ENCODE measurements at regions not wholly inside any gene's neighbourhood (a gene's known extent, or its start where the extent isn't known, plus 50 kb on each side); places are given as distances from the start of the nearest gene placed in this dataset.
A peak's percentile ranks its signal among the peaks of the same experiment; 100 is the strongest.

DNA sequence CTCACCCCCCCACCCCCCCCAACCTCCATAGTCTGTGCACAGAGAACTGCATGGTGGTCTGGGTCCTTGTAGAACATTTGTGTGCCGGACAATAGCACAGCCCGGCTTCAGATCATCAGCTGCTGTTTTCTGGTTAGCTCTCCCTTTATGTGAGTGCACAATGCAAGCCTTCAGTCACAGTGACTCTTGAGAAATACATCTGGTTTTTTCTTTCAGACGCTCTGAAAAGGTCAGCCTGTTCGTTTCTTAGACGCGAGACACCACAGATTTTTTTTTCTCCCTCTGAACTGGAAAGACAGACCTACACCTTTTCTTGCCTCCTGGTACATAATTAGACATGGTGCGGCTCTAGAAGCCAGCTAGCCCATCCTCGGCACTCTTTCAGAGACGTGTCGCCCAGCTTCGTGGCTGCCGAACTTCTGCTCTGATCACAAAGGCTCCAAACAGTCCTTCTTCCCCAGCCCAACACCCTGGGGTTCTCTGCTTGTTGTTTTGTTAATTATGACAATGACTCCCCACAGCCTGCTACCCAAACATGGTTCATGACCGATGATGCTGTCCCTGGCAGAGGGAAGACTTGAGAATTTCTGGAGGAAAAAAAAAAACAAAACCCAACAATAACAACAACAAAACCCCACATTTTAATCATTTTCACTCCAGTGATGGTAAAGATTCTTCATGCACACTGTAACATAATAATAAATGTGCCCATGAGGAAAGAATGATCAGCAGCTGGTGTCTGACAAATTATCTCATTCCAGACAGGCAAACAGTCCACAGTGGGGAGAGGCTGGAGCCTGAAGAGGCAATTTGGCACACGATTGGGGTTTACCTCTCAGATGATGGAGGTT, 241.4 kb upstream of the ZNF462 start:
- DNase-seq: no peak

- peak; percentile 44 to 84 for DNase-seq
These were observed 240.8 kb upstream of the ZNF462 start for GRCh38 chr9:106622164-106622487.

GRCh38 chr9:106623558-106623957, 239.4 kb upstream of the ZNF462 start:
- no peak for DNase-seq

DNA sequence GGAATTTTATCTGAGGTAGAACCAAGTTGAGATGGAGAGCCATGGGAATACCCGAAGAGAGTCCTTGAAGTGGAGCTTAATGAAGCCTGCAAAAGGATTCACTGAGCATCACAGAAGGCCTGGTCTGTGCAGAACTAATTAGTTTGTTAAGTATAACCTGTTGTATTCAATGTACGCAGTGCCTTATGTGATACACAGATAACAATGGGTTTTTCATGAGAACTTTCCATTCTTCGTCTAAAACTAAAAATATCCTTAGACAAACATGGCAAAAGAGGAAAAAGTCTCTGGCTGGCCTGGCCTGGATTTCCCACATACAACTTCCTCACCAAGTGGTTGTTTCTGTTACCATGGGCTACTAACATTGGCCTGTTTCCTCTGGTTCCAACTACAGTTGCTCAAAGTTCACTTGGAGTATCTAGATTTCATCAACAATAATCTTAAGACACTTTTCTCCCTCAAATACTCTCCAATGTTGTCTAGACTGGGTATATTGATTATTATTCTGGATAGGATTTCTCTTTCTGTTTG, 237.6 kb upstream of the ZNF462 start:
- no peak for DNase-seq

DNA sequence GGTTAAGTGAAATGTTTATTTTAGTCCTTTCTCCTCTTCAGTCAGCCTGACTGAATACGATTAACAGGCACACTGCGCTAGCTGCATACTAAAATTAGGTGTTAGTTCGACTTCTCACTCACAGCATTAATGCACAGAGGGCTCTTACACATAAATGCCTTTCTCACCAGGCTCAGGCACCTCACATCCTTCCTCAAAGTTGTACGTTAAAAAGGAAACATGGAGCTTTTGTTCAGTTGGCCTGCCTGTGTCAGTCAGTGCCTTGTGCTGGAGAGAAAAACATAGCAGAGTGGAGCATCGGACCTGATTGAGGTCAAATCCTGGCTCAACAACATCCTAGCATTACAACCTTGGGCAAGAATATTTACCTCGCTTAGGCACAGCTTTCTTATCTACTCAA, 236.0 kb upstream of the ZNF462 start:
- DNase-seq: no peak

- DNase-seq: no peak
These were observed 230.3 kb upstream of the ZNF462 start for GRCh38 chr9:106632621-106633020.

DNA sequence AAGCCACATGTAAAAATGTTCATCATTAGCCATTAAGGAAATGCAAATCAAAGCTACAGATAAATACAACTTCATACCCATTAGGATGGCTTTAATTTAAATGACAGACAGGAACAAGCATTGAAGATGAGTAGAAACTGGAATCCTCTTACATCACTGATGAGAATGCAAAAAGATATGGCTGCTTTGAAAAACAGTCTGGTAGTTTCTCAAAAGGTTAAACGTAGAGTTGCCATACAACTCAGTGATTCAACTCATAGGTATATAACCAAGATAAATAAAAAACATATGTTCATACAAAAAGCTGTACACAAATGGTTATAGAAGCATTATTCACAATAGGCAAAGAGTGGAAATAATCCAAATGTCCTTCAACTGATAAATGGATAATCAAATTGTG, 228.8 kb upstream of the ZNF462 start:
- DNase-seq: no peak

- no peak for DNase-seq
These were observed 228.3 kb upstream of the ZNF462 start for GRCh38 chr9:106634641-106635040.

GRCh38 chr9:106637486-106637885, 225.5 kb upstream of the ZNF462 start:
- no peak for DNase-seq

DNA sequence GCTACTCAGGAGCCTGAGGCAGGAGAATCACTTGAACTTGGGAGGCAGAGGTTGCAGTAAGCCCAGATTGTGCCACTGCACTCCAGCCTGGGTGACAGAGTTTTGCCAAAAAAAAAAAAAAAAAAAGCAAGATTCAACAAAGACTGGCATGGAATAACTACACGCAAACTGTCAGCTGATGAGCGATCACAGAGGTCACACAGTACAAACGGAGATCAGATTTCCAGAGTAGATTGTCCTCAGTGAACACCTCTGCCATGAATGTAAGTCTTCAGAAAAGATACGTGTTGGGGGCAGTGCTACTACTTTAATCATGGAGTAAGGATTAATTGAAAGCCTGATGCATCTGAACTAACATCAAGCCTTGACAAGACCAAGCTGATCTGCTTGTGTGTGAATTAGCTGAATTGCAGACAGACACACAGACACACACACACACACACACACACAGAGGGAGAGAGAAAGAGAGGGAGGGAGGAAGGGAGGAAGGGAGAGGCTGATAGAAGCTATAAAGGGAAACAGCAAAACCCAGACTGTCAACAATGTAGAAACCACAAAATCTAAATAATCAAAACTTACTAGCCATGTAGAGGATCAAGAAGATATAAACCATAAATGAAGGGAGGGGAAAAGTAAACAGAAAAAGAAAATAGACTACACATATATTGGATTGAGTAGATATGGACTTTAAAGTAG, 222.9 kb upstream of the ZNF462 start:
- DNase-seq: no peak

- no peak for DNase-seq
These were observed 219.6 kb upstream of the ZNF462 start for GRCh38 chr9:106643211-106643930.

DNA sequence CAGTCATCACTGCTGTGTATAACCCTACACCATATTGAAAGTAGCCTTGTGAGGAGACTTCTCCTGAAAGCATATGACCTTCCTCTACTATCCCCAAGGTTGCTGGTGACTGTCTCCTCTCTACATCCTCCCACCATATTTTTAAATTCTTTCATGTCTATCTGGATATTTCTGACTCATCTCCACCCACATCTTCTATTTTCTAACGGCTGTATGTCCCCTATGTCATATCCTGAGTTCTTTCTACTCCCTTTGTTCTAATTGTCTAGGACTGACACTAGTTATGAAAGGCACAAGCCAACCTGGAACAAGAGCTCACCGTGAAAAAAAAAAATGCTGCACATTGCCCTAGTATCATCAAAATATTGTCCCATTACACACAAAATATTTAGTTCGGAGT, 218.3 kb upstream of the ZNF462 start:
- DNase-seq: no peak

- no peak for DNase-seq
These were observed 214.2 kb upstream of the ZNF462 start for GRCh38 chr9:106648799-106649198.

GRCh38 chr9:106649664-106650063, 213.3 kb upstream of the ZNF462 start:
- DNase-seq: no peak

- DNase-seq: peak in 1 of 2 experiments; percentile 23
These were observed 209.8 kb upstream of the ZNF462 start for GRCh38 chr9:106653213-106653612.

DNA sequence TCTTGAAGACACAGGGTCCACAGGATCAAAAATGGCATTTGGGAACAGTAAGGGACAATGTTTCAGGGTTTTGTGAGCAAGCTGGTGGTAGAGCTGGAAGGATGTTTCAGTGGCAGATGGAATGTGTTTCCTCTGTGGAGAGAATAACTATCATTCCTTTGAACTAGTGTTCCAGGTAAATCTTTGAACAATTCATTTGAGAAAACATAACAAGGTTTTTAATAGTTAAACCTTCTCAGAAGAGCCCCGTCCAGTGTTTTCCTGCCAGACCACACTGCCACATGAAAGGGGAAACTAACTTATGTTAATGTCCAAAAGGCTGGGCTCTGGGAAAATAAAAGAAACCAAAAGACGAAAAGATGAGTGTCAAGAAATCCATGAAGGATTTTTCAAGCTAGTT, 207.0 kb upstream of the ZNF462 start:
- no peak for DNase-seq

GRCh38 chr9:106657926-106658325, 205.0 kb upstream of the ZNF462 start:
- DNase-seq: no peak

GRCh38 chr9:106668534-106668933, 194.4 kb upstream of the ZNF462 start:
- DNase-seq: no peak

- DNase-seq: no peak
These were observed 193.1 kb upstream of the ZNF462 start for GRCh38 chr9:106669835-106670234.

- no peak for DNase-seq
These were observed 192.5 kb upstream of the ZNF462 start for GRCh38 chr9:106670418-106670817.

- no peak for DNase-seq
These were observed 187.2 kb upstream of the ZNF462 start for GRCh38 chr9:106675780-106676179.

GRCh38 chr9:106677374-106677773, 185.6 kb upstream of the ZNF462 start:
- DNase-seq: no peak

- no peak for DNase-seq
These were observed 185.1 kb upstream of the ZNF462 start for GRCh38 chr9:106677830-106678229.

DNA sequence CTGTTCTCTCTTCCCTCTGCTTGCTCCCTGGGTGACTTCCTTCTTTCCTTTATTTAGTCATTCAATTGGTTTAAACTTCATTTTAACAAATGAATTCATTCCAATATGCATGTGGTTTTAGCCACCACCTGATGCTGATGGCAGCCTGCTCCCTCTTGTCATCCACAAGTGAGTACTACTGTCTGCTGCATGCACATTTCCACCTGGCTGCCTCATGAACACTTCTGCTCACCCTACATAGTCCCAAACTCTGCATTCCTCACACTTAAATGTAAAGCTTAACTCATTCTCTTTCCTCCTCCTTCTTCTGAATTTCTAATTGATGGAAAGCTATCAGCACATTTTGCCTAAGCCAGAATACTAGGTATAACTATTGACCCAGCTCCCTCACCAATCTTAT, 184.7 kb upstream of the ZNF462 start:
- DNase-seq: no peak

Data from NCI-H446 (cell line).